HG02870 (cell line): ENCODE measurements at regions not wholly inside any gene's neighbourhood (a gene's known extent, or its start where the extent isn't known, plus 50 kb on each side); places are given as distances from the start of the nearest gene placed in this dataset.

ENCODE experiments used
- ATAC-seq: cut with Tn5 transposase; IDR thresholded peaks from one replicate; pipeline ENCODE4 v1.9.1; 2021; ENCODE audit warnings: mild to moderate bottlenecking, moderate library complexity; ENCODE audit not compliant: unreplicated experiment

GRCh38 chr18:41553716-41554115 lies 401.3 kb upstream of the PIK3C3 start:
- ATAC-seq, result no peak

GRCh38 chr18:41548521-41549260 lies 406.3 kb upstream of the PIK3C3 start:
- no peak for ATAC-seq

GRCh38 chr18:41545091-41545888 lies 409.7 kb upstream of the PIK3C3 start:
- ATAC-seq, result no peak

DNA sequence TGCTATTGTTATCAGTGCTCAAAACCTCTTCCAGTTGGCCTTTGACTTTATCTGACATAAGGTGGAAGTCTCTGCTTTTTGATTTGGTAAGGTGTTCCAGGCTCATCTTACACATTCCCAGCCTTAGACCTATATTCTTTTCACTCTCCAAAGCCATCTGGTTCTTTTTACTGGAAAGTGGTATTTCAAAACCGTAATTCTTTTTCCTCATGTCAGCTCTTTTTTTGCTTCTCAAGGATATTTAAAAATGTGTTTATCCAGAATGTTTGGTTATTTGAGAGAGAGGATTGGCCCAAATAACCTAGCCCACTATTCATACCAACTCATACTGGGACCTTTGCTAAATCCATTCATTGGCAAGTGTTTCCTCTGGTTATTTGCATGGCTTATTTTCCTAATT lies 411.2 kb upstream of the PIK3C3 start:
- no peak for ATAC-seq

- ATAC-seq, result no peak
These were observed 414.7 kb upstream of the PIK3C3 start for GRCh38 chr18:41540237-41540871.

DNA sequence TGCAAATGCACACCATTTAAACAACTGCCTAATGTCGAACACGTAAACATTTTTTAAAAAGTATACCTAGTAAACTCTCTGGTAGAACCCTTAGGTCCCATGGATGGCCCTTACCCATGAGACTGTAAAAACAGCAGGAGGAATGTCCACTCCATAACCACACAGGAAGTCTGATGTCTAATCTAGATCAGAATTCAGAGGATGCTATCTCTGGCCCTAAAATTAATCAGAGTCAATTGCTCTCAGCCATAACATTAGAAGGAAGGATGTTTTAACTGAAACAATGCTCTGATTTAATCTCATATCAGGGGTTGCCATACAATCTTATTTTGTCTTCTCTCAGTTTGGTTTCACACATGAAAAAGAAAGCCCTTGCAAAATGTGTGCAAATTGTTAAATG lies 416.3 kb upstream of the PIK3C3 start:
- no peak for ATAC-seq

DNA sequence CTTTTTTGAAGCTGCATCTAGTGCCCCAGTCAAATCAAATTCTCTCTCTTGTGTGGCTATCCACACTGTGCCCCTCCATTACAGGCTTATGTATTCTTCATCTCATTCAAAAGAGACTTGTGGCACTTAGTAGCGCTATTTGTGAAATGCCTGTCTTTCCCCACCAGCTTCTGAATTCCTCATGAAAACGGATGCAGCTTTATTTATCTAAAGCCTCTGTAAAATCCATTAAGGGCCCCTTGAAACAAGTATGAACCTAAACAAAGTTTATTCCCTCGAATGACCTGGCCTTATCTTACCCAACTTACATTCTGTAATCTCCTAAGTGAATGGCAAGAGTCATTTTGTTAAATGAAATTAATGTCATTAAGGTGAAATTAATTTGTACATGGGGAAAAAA lies 417.4 kb upstream of the PIK3C3 start:
- ATAC-seq, result no peak

DNA sequence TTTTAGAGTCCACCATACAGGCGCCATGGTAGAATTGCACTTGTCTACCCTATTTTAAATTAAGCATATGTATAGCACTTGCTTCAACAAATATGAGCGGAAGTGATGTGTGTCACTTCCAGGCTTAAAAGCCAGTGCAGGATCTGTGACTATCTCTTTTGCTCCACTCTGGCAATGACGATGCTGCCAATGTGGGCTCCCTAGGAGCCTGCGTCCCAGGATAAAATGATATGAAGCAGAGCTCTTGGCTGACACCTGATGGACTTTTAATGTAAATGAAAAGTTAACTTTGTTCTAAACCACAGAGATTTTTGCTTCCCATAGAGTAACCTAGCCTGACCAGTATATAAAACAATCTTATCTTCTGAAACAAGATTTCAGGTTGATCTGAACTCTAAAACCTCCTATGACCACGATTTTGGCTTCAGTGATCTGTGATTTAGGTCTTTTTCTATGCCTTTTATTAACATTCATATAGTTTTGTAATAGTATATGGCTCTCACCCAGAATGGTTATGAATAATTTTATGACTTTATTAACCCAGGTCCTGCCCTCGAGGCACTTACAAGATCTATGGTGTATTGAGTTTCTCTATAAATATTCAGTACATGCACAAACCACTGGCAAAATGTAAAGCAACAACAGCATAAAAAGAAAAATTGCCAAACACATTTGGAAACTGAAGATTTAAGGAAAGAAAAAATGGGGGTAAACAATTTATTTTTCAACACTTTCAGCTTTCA lies 422.5 kb upstream of the PIK3C3 start:
- no peak for ATAC-seq

- ATAC-seq, result no peak
These were observed 424.1 kb upstream of the PIK3C3 start for GRCh38 chr18:41530970-41531369.

DNA sequence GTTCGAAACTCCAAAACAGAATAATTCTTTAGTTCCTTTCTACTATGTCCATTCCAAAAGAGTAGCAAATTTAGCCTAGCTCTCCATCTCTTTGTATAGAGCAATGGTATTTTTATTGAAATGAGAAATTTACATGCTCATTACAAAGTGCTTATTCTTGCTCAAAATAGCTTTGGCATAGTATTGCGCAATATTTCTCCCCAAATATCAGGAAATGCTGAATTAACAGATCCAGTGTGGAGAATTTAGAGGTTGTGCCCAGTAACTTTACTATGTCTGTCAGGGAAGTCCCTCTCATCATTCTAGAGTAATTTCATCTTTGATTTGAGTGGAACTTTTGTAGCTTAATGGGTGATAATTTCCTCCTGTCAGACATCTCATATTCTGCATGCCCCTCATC lies 425.9 kb upstream of the PIK3C3 start:
- no peak for ATAC-seq

DNA sequence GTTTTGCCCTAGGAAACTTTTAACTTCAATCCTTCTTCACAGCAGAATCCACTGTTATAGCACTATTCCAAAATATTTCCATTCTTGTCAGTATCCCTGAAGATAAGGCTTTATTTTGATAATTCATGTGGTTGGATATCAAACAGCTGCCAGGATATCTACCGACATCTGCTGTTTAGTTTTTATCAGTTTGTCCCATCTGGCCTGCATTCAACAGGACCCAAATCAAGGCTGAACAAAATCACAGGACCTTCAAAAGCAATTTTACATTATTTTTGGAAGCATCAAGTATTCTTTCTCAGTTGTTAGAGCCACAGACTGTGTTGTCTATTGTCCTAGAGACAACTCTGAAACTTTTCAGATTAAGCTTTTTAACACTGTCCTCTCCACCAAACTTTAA lies 429.0 kb upstream of the PIK3C3 start:
- ATAC-seq, result no peak

DNA sequence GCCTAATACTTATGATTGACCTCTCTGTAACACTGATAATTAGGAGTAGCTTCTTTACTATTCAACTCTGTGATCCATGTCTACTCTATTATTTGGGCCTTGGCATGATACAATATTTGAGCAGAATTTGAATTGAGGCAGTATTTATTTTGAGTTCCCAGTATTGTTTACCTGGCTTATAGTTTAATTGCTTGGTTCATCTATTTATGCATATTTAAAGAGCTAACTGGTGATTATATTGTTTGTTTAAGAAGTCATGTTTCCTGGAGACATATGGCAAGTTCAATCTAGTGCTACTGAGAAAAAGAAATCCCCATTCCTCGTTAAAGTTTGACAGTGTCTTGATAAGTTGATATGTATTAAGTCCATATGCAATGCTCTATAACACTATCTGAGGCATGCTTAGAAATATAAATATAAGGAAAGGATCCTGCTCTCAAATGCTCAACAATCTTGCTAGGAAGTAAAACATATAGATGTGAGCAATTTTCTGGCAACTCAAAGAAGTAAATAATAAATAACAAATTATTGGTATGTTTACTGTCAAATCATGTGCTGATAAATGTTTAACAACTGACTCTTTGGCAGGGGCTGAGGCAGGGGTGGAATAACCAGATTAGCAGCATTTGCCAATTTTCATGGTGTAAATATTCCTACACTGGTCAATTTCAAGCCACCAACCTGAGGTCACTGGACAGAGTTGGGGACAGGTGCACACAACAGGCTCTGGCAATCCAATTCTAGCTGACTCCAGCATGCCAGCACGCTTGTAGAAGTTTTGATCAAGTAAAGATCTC lies 430.2 kb upstream of the PIK3C3 start:
- no peak for ATAC-seq

DNA sequence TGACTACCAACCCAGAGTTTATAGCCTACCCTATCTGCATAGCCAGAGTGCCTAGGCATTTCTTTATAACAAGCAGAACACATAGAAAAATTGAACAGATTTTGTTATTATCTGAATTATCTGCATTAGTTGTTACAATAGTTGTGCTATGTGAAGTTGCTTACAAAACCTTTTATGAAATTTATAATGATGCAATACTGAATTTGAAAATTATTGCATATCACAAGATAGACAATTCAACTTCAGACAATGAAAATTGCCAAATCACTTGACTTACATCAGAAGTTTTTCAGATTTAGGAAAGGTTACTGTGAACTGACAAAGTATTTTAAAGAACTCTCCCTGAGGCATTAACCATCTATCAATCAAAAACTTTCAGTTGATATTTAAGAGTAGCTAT lies 437.9 kb upstream of the PIK3C3 start:
- ATAC-seq, result no peak

- ATAC-seq, result no peak
These were observed 441.6 kb upstream of the PIK3C3 start for GRCh38 chr18:41513438-41513837.

- no peak for ATAC-seq
These were observed 450.7 kb upstream of the PIK3C3 start for GRCh38 chr18:41504316-41504715.

DNA sequence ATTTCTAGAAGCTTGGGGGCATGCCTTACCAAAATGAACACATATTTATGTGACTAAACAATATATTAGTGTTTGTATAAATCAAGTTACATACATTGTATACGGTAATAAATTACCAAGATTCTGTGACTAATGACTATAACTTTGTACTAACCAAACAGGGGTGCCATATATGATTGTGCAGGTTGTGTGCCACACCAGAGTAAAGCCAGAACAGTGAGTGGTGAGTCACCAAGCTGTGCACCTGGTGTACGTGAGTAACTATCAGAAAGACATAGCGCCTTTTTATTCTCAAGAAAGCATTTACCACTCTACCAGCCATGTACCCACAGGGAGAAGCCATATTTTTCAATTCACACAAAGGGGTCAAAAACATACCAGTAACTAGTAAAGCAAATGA lies 453.2 kb upstream of the PIK3C3 start:
- no peak for ATAC-seq

DNA sequence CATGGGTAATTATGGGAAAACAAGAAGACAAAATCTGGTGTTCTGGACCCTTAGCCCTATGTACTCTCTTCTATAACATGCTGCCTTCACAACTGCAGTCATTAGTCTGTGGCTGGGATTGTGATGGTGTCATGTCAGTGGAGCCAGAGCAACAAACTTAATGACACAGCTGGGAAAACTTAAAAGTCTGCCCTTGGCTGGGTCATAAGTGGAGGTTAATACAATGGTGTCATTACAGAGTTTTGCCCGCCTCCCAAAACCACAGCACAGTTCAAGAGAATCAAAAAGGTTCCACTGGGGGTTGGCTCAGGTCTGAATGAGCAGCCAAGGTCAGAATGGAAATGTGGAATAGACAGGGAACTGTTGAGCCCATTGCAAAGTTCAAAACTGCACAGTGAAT lies 455.7 kb upstream of the PIK3C3 start:
- no peak for ATAC-seq

- ATAC-seq, result no peak
These were observed 464.2 kb upstream of the PIK3C3 start for GRCh38 chr18:41490861-41491260.

DNA sequence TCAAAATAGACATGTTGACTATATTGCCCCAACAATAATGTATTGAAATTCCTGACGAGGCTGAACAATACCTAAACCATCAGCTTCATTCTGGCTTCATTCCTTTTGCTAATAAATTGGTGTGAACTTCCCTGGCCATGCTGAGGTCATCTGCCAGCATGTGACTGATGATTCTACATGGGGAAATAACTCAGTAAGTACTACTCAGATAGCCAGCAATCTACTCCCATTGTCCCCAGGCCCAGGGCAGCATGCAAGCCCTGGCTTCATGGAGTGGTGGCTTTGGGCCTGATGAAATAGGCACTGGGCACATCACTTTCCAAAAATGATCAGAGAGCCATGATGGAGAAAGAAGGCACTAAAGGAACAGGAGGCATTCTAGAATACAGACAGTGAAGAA lies 468.5 kb upstream of the PIK3C3 start:
- no peak for ATAC-seq

GRCh38 chr18:41484069-41484468 lies 471.0 kb upstream of the PIK3C3 start:
- no peak for ATAC-seq

GRCh38 chr18:41482501-41482900 lies 472.5 kb upstream of the PIK3C3 start:
- ATAC-seq, result no peak
